NCI-H2227 (cell line): ENCODE measurements at regions not wholly inside any gene's neighbourhood (a gene's known extent, or its start where the extent isn't known, plus 50 kb on each side); places are given as distances from the start of the nearest gene placed in this dataset.

ENCODE experiments used
- DNase-seq: peaks from one replicate; lab custom pipeline; 2025; ENCODE audit not compliant: unreplicated experiment; lab: John Stamatoyannopoulos, UW

- DNase-seq = no peak
These were observed 415.9 kb downstream of the EPHA4 start for GRCh38 chr2:221156062-221156734.

GRCh38 chr2:221161186-221161585 lies 410.9 kb downstream of the EPHA4 start:
- no peak for DNase-seq

GRCh38 chr2:221166292-221166691 lies 405.8 kb downstream of the EPHA4 start:
- DNase-seq = no peak

- no peak for DNase-seq
These were observed 404.5 kb downstream of the EPHA4 start for GRCh38 chr2:221167561-221167960.

- peak; percentile 14 for DNase-seq
These were observed 402.4 kb downstream of the EPHA4 start for GRCh38 chr2:221169724-221170123.

GRCh38 chr2:221170548-221170947 lies 401.6 kb downstream of the EPHA4 start:
- DNase-seq = no peak

GRCh38 chr2:221176667-221177066 lies 395.4 kb downstream of the EPHA4 start:
- peak; percentile 4 for DNase-seq

- no peak for DNase-seq
These were observed 394.0 kb downstream of the EPHA4 start for GRCh38 chr2:221178139-221178538.

GRCh38 chr2:221186873-221187272 lies 385.2 kb downstream of the EPHA4 start:
- no peak for DNase-seq

GRCh38 chr2:221189431-221190067 lies 382.6 kb downstream of the EPHA4 start:
- DNase-seq = no peak

GRCh38 chr2:221195829-221196228 lies 376.3 kb downstream of the EPHA4 start:
- no peak for DNase-seq

GRCh38 chr2:221197225-221197856 lies 374.8 kb downstream of the EPHA4 start:
- DNase-seq = no peak

- DNase-seq = no peak
These were observed 373.8 kb downstream of the EPHA4 start for GRCh38 chr2:221198309-221198708.

- DNase-seq = peak; percentile 12
These were observed 371.8 kb downstream of the EPHA4 start for GRCh38 chr2:221200184-221200839.

- DNase-seq = no peak
These were observed 369.7 kb downstream of the EPHA4 start for GRCh38 chr2:221202431-221202830.

GRCh38 chr2:221203125-221203524 lies 369.0 kb downstream of the EPHA4 start:
- DNase-seq = no peak

GRCh38 chr2:221203856-221204255 lies 368.2 kb downstream of the EPHA4 start:
- DNase-seq = peak; percentile 76

- DNase-seq = no peak
These were observed 367.4 kb downstream of the EPHA4 start for GRCh38 chr2:221204699-221205098.

- peak; percentile 17 for DNase-seq
These were observed 366.9 kb downstream of the EPHA4 start for GRCh38 chr2:221205103-221205673.

- no peak for DNase-seq
These were observed 361.4 kb downstream of the EPHA4 start for GRCh38 chr2:221210686-221211085.

GRCh38 chr2:221211653-221212052 lies 360.5 kb downstream of the EPHA4 start:
- DNase-seq = no peak
